HG03060 (cell line): ENCODE measurements at regions not wholly inside any gene's neighbourhood (a gene's known extent, or its start where the extent isn't known, plus 50 kb on each side); places are given as distances from the start of the nearest gene placed in this dataset.

Experiments
- ATAC-seq: cut with Tn5 transposase; IDR thresholded peaks from one replicate; pipeline ENCODE4 v1.9.1; 2021; ENCODE audit warnings: low read depth, moderate number of reproducible peaks; ENCODE audit not compliant: unreplicated experiment

DNA sequence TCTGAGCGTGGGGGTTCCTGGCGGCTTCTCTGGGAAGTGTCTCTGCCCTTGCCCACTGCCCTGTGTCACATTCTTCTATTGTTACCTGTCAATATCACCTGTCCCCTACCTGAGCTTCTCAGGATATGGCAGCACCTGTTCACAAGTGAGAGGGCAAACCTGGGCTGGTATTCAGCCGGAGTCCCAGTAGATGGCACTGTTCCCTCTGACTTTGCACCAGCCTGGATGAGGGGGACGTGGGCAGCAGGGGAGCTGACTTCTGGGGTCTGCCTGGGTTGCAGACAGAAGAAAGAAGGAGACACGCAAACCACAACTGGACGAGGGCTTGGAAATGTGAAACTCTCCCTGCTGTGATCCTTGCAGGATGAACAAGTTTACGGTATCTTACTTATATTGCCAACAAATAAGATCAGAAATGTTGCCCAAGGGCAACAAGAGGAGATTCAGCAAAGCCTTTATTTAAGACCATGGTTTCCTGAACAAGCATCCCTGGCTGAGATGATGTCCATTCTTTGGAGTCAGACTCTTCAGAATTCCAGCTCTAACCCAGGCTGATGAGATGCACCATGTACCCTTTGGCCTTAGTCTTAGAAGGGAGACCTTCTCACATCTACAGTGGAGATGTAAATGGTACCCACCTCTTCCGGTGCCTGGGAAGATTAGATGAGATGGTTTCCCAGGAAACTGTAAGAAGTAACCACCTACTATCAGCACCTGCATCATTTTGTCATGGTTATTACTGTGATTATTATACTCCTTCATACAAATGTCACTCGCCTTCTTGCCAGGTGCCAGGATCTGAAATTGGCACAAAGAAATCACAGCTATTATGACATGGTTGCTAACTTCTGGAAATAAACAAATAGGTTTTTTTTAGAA lies 400.0 kb upstream of the CDH4 start:
- no peak for ATAC-seq

DNA sequence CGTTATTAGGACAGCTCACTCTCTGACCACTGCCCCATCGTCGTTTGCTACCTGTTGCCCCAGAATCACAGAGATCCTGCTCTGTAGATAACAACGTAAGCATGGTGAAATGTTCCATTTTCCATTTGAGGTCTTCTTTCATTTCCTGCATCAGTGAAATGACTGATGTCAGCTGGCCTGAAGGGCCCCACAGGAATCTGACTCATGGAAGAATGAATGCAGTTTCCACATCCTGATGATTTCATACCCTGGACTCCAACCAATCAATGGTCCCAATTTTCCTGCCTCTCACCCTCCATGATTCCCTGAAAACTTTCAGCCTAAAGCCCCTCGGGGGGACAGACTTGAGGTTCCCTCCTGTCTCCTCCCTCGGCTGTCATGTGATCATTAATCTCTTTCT lies 394.4 kb upstream of the CDH4 start:
- ATAC-seq = no peak

DNA sequence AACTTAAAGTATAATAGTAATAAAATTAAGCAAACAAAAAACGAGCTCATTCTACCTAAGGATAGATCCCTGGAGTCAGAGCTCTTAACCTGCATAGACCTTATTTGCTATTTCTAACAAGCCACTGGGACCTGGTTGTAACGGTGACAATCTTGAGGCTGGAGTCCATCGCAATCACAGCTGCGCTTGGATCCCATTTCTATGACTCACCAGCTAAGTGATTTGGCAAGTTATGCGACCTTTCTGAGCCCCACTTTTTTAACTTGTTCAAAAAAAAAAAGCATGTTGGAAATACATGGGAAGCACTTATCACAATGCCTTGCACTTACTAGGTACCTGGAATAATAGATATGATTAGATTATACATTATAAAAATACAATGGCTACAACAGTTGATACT lies 389.5 kb upstream of the CDH4 start:
- no peak for ATAC-seq

DNA sequence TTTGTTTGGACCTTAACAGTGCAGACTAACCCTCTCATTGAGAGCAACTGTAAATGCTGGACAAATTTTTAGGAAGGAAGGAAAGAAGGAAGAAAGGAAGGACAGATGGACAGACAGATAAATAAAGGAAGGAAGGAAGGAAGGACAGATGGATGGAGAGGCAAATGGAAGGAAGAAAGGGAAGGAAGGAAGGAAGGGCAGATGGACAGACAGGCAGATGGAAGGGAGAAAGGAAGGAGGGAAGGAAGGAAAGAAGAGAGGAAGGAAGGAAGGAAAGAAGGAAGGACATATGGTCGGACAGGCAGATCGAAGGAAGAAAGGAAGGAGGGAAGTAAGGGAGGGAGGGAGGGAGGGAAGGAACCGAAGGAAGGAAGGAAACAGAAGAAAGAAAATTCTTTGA lies 388.5 kb upstream of the CDH4 start:
- no peak for ATAC-seq

DNA sequence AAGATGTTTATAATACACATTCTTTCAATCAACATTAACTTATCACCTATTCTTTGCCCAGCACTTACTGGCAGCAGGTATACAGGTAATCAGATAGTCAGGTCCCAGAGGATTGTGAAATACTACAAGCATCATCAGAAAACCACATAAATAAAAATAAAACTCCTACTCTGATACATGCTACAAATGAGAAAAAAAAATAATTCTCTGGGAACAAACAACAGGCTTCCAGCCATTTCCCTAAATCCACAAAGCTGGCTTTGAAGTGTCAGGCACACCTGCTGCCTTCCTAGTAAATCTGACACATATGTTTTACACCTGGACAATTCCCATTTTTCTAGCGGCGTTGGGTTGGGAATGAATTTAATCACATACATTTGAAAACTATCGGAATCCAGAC lies 384.5 kb upstream of the CDH4 start:
- no peak for ATAC-seq

DNA sequence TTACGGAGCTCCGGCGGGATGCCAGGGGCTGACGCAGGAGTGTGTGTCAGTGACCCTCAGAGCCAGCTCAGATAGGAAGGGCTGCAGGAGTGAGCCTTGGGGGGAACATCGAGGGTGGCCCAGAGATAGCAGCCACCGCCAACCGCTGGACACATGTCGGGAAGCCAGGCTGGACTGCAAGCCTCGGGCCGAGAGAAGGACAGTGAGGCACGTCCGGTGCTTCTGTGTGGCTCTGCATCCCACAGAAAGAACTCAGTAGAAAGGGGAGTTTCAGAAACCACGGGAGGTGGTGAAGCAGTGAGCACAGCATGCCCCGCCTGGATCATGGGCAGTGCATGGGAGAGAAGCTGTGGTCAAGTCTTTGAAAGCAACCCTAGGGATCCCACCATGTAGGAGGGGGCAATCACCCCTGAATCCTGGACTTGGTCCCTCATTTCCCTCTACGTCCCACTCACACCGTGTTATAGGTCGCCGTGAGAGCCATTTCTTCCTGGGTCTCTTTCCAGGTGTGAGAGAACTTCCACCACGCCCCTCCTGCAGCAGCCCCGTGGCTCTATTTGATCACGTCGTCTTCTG lies 383.7 kb upstream of the CDH4 start:
- ATAC-seq = no peak

DNA sequence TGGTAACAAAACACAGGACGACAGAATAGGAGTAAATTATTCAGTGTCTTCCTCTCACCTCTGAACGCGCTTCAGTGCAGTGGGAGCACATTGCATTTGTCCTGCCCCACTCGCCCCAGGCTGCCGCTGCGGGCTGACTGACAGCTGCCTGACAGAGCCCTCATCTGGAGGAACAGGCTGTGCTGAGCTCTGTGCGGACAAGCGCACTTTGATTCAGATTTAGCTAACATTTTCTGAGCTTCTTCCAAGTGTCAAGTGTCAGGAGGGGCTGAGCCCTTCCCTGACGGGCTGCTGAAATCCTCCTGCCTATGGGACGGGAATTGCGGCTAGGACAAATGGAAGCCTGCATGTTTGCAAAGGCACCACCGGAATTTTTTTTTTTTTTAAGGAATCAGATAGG lies 383.0 kb upstream of the CDH4 start:
- ATAC-seq = no peak

DNA sequence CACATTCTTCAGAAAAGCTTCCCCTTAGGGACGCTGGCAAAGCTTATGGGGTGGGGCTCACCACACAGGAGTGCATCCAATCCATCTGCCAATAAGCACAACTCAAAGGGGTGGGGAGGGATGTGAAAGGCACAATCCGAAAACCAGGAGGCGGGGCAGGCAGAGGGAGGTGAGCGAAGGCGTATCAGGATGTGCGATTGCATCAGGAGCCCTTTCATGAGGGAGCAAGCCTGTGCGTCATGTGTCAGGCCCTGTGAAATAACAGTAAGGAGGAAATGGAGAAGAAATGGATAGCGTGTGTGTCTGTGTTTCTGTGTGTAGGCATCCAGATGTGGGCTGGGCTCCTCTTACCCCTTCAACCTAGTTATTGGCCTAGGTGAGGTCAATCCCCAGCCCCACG lies 382.4 kb upstream of the CDH4 start:
- no peak for ATAC-seq

DNA sequence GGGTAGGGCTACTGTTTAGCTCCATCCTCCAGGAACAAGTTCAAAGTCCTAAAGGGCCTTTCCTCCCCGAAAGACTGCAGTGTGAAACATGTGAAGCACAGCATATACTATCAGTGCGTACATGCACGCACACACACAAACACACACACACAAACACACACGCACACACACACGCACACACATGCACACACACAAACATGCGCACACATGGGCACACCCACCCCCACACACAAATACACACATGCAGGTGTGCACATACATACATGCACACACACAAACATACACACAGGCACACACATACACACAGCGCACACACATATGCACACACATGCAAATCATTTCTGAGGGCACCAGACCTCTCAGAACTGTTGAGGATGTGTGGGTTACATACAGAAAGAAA lies 382.0 kb upstream of the CDH4 start:
- no peak for ATAC-seq

DNA sequence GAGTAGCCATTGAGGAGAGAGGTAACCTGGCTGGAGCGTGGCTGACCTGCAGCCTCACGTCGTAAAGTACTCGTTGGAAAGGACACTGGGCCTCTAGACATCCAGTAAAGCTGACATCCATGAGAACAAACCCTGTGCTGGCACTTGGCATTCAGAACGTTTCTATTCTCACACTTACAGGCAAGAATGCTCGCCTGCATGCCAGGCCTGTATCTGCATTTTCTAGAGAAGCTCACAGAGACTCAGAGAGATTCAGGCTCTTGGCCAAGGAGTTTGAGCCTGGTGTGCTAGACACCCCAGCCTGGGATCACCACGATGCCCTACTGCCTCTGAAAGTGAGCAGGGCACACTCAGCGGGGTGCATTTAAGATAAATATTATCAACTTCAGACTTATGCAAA lies 379.8 kb upstream of the CDH4 start:
- ATAC-seq = no peak

DNA sequence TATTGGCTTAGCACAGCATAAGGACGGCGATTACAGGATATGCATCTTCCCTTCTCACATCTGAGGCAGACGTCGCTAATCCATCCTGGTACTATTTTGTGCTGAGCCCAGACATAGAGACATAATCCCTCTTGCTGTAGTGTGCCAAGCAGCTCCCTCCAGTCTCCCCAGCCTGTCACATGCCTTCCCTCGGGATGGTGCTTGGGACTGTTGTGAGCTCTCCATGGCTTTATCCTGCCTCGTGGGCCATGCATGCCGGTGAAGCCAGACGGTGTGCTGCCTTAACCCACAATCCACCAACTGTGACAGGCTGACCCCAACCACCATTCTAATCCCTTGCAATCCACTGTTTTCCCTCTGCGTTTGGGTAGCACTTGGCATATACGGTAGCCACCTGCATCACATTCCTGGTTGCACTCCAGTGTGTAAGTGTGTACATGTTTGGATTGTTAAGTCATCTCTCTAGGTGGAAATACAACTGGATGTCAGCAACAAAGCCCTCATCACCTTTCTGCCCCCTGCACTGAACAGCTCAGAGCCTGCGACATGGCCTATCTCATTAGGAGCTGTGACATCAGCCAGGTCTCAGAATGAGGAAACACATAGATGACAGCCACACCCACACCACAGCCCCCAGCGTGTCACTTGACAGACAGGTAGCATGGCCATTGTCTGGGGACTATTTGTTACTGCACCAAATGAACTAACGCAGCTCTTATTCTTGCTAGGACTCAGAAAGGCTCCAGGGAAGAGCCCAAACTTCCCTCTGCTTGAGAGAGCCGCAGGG lies 374.8 kb upstream of the CDH4 start:
- no peak for ATAC-seq

DNA sequence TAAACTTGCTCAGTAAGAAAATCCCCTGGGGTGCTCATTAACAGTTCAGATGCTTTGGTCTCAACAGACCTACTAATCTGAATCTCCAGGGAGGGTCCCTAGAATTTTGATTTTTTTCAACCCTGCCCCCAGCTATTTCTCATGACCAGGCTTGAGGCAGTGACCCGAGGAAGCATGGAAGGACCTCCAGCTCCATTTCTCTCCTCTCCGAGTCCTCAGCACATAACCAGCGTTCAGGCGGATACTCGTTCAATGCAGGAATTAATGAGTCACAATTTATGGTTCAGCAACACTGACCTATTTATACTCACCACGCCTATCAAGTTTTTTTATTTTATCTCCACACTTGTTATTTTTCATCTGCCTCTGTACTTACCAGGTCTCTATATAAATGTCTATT lies 369.2 kb upstream of the CDH4 start:
- no peak for ATAC-seq

DNA sequence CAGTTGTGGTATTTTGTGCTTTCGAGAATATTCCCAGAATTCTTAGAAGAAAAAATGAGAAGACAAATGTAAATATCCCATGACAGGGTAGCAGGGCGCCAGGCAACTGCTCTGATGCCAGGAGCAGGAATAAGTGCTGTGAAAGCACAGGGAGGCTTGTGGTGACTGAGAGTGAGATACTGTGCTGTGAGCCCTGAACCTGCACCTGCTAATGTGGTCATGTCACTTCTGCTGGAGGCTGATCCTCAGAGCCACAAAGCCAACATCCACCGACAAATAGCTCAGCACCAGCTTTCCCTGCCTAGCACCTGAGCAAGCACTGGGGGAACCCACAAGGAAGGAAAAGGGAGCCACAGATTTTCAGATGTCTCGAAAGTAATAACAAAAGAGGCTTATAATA lies 368.6 kb upstream of the CDH4 start:
- no peak for ATAC-seq

DNA sequence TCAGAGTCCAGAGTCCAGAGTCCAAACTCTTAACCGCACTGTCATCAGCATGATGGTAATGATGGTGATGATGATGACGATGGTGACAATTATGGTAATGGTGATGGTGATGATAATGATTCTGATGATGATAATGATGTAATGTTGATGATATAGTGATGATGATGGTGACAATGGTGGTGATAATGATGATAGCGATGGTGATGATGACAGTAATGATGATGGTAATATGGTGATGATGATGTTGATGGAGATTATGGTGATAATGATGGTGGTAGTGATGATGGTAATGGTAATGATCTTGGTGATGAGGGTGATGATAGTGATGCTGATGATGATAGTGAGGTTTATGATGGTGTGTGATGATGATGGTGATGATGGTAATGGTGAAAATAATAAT lies 367.8 kb upstream of the CDH4 start:
- no peak for ATAC-seq

DNA sequence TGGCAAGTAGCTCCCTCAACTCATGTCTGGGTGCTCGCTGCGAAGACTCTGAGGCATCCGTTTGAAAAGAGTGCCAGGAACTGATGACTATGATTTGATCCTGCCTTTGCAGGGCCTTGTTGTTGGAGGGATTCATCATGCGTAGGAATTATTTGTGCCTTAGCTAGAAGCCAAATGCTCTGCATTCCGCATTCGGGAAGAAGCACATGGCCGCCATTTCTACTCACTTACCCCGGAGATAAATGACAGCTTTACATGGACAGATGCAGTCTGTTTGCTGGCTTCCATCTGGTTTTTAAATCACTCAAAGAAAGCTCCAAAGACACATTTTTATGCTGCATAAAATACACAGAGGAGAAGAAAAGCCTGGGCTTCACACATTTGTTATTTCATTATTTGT lies 363.3 kb upstream of the CDH4 start:
- no peak for ATAC-seq

DNA sequence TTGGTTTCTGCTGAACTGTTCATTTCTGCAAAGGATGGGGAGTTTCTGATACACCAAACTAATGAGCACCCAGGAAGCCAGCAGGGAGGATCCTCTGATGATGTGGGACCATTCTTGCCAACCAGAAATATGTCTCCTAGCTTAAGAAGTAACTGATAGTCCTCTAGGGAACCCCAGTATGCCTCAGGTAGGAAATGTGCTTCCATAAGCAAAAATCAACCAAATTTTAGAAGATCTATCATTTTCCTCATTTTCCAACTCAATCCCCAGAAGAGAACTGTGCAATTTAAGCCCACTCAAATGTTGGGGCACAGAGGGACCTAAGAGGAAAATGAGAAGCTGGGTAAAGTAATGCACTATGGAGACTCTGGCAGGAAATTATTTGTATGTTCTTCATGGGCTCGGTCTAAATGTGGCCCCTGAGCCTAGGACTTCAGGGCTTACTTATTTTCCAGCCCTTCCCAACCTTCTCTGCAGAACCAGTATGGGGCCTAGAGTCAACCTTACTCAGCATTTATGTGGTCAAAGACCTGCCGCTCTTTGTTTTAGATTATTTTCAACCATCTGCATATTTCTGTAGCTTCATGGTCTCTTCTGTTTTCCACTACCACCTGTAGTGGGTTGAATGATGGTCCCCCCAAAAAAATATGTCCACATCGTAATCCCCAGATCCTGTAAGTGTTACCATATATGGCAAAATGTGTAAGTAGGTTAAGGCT lies 359.8 kb upstream of the CDH4 start:
- no peak for ATAC-seq

DNA sequence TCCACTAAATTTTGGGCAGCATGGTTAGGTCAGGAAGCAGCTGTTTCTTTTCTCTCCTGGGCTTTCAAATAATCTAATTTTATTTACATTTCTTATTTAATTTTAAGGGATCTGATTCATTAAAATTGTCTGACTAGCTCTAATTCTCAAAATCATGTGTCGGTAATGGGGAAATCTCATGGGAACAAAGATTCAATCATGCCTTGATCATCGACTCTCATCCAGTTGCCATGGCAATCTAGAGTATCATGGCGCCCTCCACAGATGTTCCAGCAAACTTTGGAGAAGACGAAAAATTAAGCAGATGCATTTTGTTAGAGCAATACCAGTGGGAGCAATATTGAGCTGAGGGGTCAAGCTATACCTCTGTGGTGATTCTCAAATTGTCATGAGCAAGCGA lies 358.0 kb upstream of the CDH4 start:
- no peak for ATAC-seq

DNA sequence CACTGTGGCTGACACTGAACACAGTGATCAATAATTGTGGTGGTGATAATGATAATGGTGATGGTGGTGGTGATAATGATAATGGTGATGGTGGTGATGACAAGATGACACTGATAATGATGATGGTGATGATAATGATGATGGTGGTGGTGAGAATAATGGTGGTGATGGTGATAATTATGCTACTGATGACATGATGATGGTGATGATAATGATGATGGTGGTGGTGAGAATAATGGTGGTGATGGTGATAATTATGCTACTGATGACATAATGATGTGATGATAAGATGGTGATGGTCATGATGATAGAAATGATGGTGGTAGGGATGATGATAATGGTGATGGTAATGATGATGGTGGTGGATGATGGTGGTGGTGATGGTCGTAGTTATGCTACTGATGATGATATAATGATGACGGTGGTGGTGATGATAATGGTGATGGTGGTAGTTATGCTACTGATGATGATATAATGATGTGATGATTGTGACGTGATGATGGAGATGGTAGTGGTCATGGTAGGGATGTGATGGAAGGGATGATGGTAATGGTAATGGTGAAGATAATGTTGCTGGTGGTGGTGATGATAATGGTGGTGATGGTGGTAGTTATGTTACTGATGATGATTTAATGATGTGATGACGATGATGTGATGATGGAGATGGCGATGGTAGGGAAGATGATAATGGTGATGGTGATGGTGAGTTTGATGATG lies 356.5 kb upstream of the CDH4 start:
- ATAC-seq = no peak

DNA sequence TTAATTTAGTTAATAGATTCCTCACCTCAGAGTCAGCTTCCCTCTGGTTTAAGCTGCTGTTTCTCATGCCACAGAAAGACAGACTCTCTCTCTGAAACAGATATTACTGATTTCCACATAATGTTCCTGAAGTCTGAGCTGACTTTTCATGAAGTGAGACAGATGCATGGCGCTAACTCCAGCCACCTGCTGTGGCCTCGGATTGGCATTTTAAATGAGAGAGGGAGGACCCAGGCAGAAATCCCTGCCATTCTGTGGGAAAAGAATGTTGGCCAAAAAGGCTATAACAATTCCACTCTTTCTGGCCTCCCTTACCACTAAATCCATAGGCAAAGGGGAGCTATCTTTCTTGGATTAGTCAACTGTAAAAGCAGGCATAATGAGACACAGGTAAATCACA lies 354.1 kb upstream of the CDH4 start:
- no peak for ATAC-seq

DNA sequence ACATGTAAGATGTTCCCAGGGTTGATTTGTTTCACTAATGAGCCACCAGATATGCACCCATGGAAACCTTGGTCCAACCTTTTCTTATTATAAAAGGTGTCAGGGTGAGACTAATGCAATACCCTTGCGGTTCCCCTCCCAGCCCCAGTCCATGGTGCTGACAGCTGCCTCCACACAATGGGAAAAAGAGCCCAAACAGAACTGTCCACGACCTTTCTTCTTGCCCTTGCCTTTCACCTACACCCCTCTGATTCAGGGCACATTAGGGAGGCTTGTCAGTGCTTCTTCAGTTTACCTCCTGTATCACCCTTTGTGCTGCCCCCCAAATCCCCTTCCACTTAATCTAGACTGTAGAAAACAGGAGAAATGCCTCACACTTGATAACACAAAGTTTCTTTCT lies 352.7 kb upstream of the CDH4 start:
- no peak for ATAC-seq
